ENCODE measurements at regions not wholly inside any gene's neighbourhood (a gene's known extent, or its start where the extent isn't known, plus 50 kb on each side); places are given as distances from the start of the nearest gene placed in this dataset.
A peak's percentile ranks its signal among the peaks of the same experiment; 100 is the strongest.

GRCh38 chr2:487186-488079 is 189.8 kb downstream of the TMEM18 start:
- no peaks in the 10 kb centered on the region for H3K36me3 Mint-ChIP-seq (ENCODE audit: low read depth)
- peaks cover 4% of the 10 kb centered on the region for H3K27me3 Mint-ChIP-seq (ENCODE audit: low read depth)
- peak overlapping the region in 1 of 3 experiments; percentile 23 for H3K27ac Mint-ChIP-seq
- no peak overlapping the region for H3K4me3 Mint-ChIP-seq
- TF ChIP-seq, protein P1, sequence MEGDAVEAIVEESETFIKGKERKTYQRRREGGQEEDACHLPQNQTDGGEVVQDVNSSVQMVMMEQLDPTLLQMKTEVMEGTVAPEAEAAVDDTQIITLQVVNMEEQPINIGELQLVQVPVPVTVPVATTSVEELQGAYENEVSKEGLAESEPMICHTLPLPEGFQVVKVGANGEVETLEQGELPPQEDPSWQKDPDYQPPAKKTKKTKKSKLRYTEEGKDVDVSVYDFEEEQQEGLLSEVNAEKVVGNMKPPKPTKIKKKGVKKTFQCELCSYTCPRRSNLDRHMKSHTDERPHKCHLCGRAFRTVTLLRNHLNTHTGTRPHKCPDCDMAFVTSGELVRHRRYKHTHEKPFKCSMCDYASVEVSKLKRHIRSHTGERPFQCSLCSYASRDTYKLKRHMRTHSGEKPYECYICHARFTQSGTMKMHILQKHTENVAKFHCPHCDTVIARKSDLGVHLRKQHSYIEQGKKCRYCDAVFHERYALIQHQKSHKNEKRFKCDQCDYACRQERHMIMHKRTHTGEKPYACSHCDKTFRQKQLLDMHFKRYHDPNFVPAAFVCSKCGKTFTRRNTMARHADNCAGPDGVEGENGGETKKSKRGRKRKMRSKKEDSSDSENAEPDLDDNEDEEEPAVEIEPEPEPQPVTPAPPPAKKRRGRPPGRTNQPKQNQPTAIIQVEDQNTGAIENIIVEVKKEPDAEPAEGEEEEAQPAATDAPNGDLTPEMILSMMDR (IDR thresholded peaks at IDR 0.05; ENCODE audit: unreplicated experiment in 3 of 3): no peak
- H3K9me3 Mint-ChIP-seq: no peaks in the 10 kb centered on the region
- peaks cover 26% of the 10 kb centered on the region for H3K4me1 Mint-ChIP-seq

DNA sequence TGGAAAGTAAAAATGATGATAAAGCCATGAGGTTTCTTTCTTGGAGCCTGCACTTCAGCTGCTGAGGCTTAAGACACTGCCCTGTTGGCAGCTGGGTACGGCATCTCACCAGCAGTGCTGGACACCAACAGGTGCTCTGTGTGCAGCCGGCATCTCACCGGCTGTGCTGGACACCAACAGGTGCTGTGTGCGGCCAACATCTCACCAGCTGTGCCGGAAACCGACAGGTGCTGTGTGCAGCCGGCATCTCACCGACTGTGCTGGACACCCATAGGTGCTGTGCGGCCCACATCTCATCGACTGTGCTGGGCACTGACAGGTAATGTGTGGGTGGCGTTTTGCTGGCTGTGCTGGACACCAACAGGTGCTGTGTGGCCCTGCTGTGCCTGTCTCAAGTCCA is 190.8 kb downstream of the TMEM18 start:
- Mint-ChIP-seq H3K4me1 (peaks cover 26% of the 10 kb centered on the region), H3K9me3 (no peaks in the 10 kb centered on the region), H3K27me3 (ENCODE audit: low read depth) (peaks cover 4% of the 10 kb centered on the region), H3K36me3 (ENCODE audit: low read depth) (no peaks in the 10 kb centered on the region), H3K27ac (peak overlapping the region in 1 of 3 experiments; percentile 40), H3K4me3 (no peak overlapping the region)
- TF ChIP-seq, protein P1 (IDR thresholded peaks at IDR 0.05; ENCODE audit: unreplicated experiment in 3 of 3): no peak

GRCh38 chr2:481388-481787 is 193.5 kb upstream of the ALKAL2 start:
- Mint-ChIP-seq H3K4me3 (no peak overlapping the region), H3K27ac (no peak overlapping the region), H3K9me3 (no peaks in the 10 kb centered on the region), H3K27me3 (ENCODE audit: low read depth) (peaks cover 7% of the 10 kb centered on the region), H3K4me1 (peaks cover 22% of the 10 kb centered on the region), H3K36me3 (ENCODE audit: low read depth) (no peaks in the 10 kb centered on the region)
- TF ChIP-seq, protein P1 (IDR thresholded peaks at IDR 0.05; ENCODE audit: unreplicated experiment in 3 of 3): no peak

DNA sequence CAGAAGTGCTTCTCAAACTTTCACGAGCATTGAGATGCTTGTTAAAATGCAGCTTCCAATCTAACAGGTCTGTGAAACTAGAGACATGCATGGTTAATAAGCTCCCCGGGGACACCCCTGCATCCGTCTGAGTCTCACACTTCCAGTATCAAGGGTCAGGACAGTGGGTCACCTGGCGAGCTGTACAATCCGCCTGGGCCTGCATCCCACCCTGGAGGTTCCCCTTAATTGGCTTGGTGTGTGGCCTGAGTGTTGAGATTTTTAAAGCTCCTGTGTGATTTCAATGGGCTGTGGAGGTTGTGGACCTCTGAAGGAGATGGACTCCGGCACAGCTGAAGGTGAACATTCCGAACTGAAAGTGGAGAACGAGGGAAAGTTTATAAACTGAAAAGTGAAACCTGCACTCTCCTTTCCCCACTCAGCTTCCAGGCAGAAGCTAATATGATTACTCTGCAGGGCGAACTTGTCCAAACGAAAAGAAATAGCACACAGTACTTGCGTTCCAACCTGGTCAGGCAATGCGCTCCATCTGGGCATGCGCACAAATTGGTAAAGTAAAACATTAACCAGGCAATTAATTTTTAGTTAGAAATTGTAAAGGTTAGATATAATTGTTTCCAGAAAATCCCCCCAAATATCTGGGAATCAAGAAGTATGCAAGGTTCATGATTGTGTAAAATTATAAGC is 191.7 kb upstream of the ALKAL2 start:
- Mint-ChIP-seq H3K27me3 (ENCODE audit: low read depth) (peaks cover 7% of the 10 kb centered on the region), H3K27ac (peak overlapping the region; percentile 90 to 98 (median 97)), H3K4me3 (peak overlapping the region; percentile 32 to 50 (median 45)), H3K9me3 (peaks cover 10% of the 10 kb centered on the region), H3K4me1 (peaks cover 13% of the 10 kb centered on the region), H3K36me3 (ENCODE audit: low read depth) (no peaks in the 10 kb centered on the region)
- TF ChIP-seq, protein P1 (IDR thresholded peaks at IDR 0.05; ENCODE audit: unreplicated experiment in 3 of 3): no peak

- TF ChIP-seq, protein P1 (IDR thresholded peaks at IDR 0.05; ENCODE audit: unreplicated experiment in 3 of 3): no peak
- Mint-ChIP-seq H3K9me3 (peaks cover 13% of the 10 kb centered on the region), H3K27ac (peak overlapping the region; percentile 90 to 98 (median 97)), H3K36me3 (ENCODE audit: low read depth) (no peaks in the 10 kb centered on the region), H3K4me1 (peaks cover 13% of the 10 kb centered on the region), H3K27me3 (ENCODE audit: low read depth) (peaks cover 7% of the 10 kb centered on the region), H3K4me3 (no peak overlapping the region)
These were observed 191.1 kb upstream of the ALKAL2 start for GRCh38 chr2:479031-479430.
